Effector memory CD8-positive, alpha-beta T cell (primary cell): ENCODE measurements at regions not wholly inside any gene's neighbourhood (a gene's known extent, or its start where the extent isn't known, plus 50 kb on each side); places are given as distances from the start of the nearest gene placed in this dataset.
A peak's percentile ranks its signal among the peaks of the same experiment; 100 is the strongest.

ENCODE experiments used
- ATAC-seq: fragments of 150-1000 bp; cut with Tn5 transposase; replicated peaks from 2 replicates; pipeline ENCODE4 v1.10.0; 2021; ENCODE audit warnings: mild to moderate bottlenecking, moderate library complexity
- DNase-seq, 3 experiments: peaks; one replicate each; pipeline ENCODE4 v3.0.0; 2021
- H3K27ac Mint-ChIP-seq, 2 donors: one replicate each; pipeline ENCODE4 v1.8.0; 2022; ENCODE audit warnings: mild to moderate bottlenecking in 2 of 2, mixed read lengths in 2 of 2, moderate library complexity in 2 of 2
- H3K27me3 Mint-ChIP-seq, 2 donors: one replicate each; pipeline ENCODE4 v1.8.0; 2022; ENCODE audit warnings: mixed read lengths in 2 of 2
- H3K36me3 Mint-ChIP-seq: one replicate; pipeline ENCODE4 v1.8.0; 2022; ENCODE audit warnings: mild to moderate bottlenecking, moderate library complexity, mixed read lengths; ENCODE audit not compliant: insufficient read depth
- H3K4me1 Mint-ChIP-seq, 2 donors: one replicate each; pipeline ENCODE4 v1.8.0; 2022; ENCODE audit warnings: low read depth in 2 of 2, mixed read lengths in 2 of 2
- H3K4me3 Mint-ChIP-seq, 2 donors: one replicate each; pipeline ENCODE4 v1.8.0; 2022; ENCODE audit warnings: mild to moderate bottlenecking in 2 of 2, mixed read lengths in 2 of 2, moderate library complexity in 2 of 2
- H3K9me3 Mint-ChIP-seq, 2 donors: one replicate each; pipeline ENCODE4 v1.8.0; 2022; ENCODE audit warnings: mixed read lengths in 2 of 2

DNA sequence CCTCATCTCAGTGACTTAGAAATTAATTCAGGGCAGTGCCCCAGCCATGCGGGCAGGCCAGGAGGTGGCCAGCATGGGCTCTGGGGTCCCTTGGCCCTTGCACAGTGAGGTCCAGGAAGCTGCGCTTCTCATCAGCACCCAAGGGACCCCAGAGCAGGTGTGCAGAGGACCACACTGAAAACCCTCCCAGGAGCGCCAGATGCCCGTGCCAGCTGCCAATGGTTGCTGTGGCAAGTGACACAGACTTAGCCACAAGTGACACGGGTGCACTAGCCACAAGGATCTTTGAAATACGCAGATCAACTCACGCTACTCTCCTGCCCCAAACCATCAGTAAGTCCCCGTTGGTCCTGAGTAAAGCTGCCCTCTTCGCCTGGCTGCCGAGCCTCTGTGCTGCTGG, 88.1 kb downstream of the ERMARD start:
- H3K9me3 Mint-ChIP-seq: no peaks in the 10 kb centered on the region

DNA sequence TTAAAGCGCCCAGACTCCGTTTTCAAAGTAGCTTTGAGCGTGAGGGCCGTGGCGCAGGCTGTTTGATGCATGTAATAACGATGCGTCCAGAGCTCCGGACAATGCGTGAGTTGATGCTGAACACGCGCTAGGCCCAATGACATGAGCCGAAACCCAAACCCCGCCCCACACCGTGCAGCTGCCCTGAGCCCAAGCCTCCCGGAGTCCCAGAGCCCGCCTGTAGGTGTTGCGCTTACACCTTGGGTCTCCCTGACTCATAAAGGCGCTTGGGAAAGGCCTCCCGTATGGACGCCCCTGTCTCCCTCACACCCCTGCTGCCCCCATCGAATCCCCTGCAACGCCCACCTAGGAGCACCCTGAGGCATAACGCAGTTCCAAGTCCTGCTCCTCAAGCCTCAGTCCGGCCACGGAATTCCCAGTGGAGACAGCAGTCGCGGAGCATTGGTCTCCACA, 87.6 kb downstream of the ERMARD start:
- no peak for ATAC-seq
- peaks cover 19 to 55% of the 10 kb centered on the region in 2 donors for H3K27me3 Mint-ChIP-seq
- H3K9me3 Mint-ChIP-seq: no peaks in the 10 kb centered on the region
- H3K36me3 Mint-ChIP-seq: no peaks in the 10 kb centered on the region
- no peak for DNase-seq
- H3K4me3 Mint-ChIP-seq: no peak overlapping the region
- H3K27ac Mint-ChIP-seq: no peak overlapping the region
- peaks cover 0 to 2% of the 10 kb centered on the region in 2 donors for H3K4me1 Mint-ChIP-seq

More for the DNA sequence above, 88.1 kb downstream of the ERMARD start:
- Mint-ChIP-seq H3K27ac (no peak overlapping the region), H3K4me3 (no peak overlapping the region), H3K4me1 (peaks cover 0 to 4% of the 10 kb centered on the region in 2 donors), H3K36me3 (no peaks in the 10 kb centered on the region), H3K27me3 (peaks cover 19 to 56% of the 10 kb centered on the region in 2 donors)
- ATAC-seq: no peak
- no peak for DNase-seq

DNA sequence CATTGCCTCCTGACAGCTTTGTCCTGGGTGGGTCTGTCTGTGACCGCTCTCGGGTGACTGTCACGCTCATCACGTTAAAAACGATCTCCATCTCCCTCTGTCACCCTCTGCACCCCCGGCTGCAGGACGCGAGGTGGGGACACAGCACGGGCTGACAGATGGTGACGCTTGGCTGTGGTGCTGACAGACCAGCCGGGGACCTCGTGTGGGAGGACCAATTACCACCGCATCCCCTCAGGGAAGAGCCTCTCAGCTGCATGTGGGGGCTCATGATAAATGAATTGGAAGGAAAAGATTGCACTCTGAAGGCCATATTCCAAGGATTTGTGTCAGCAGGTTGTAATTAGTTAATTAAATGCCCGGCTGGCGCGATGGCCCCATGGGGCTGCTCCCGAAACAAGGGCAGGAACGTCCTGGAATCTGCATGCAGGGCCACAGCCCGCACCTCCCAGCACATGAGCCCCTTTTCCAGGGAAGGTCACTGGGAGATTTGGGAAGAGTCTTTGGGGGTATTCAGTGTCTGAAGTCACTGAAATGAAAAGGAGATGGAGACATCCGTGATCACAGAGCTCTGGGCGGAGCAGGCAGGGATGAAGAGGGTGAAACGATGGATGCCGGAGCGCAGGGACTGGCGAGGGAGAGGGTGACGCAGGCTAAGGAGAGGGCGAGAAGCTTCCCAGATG, 87.1 kb downstream of the ERMARD start:
- peaks cover 0 to 3% of the 10 kb centered on the region in 2 donors for H3K4me1 Mint-ChIP-seq
- no peak overlapping the region for H3K27ac Mint-ChIP-seq
- H3K9me3 Mint-ChIP-seq: no peaks in the 10 kb centered on the region
- H3K27me3 Mint-ChIP-seq: peaks cover 21 to 55% of the 10 kb centered on the region in 2 donors
- H3K36me3 Mint-ChIP-seq: no peaks in the 10 kb centered on the region
- ATAC-seq: no peak
- H3K4me3 Mint-ChIP-seq: no peak overlapping the region
- no peak for DNase-seq

DNA sequence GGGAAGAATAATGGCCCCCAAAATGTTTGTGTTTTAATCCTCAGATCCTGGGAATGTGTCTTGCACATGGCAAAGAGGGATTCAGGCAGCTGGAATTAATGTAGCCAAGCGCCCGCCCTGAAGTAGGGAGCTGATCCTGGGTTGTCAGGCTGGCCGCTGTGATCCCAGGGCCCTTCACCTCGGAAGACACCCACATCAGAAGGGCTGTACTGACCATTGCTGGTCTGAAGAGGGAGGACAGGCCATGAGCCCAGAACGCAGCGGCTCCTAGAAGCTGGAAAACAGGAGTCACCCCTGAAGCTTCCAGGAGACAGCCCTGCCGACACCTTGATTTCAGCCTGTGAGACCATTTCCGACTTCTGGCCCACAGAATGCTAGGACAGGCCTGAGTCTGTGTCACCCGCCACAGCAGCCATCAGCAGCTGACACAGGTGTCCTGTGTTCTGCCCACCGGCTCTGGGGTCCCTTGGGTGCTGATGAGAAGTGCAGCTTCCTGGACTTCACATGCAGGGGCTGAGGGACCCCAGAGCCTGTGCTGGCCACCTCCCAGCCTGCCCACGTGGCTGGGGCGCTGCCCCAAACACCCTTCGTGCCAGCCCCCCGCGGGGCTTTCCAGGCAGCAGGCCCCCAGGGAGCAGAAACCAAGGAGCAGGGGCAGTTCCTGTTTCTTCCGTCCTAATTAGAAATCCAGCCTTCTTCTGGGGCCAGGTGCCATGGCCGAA, 86.3 kb downstream of the ERMARD start:
- H3K4me3 Mint-ChIP-seq: no peak overlapping the region
- H3K9me3 Mint-ChIP-seq: no peaks in the 10 kb centered on the region
- ATAC-seq (no peak), DNase-seq (no peak)
- H3K4me1 Mint-ChIP-seq: peaks cover 0 to 3% of the 10 kb centered on the region in 2 donors
- no peak overlapping the region for H3K27ac Mint-ChIP-seq
- peaks cover 28 to 55% of the 10 kb centered on the region in 2 donors for H3K27me3 Mint-ChIP-seq
- no peaks in the 10 kb centered on the region for H3K36me3 Mint-ChIP-seq

DNA sequence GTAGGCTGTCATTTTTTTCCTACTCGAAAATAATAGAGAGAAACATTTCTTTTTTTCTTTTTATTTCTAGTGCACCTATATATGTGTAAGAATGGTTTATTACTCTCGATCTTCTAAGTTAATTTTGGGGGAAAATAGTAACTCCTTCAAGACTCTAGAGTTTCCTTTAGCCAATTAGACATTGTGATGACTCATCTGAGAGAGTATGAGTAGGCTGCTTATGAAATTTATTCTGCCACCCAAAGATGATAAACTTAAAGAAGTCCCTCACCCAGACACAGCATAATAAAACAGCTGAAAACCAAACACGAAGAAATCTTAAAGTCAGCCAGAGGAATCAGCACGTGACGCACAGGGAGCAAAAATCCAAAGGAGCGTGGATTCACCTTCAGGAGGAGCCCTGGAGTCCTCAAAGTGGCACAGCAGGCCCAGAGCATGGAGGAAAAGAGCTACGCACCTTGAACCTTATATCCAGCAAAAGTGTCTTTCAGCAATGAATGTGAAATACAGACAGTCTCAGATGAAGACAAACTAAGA, 81.9 kb downstream of the ERMARD start:
- DNase-seq (no peak), ATAC-seq (no peak)
- Mint-ChIP-seq H3K4me3 (no peak overlapping the region), H3K27ac (no peak overlapping the region), H3K4me1 (peaks cover 5 to 9% of the 10 kb centered on the region in 2 donors), H3K27me3 (peaks cover 35 to 80% of the 10 kb centered on the region in 2 donors), H3K9me3 (no peaks in the 10 kb centered on the region), H3K36me3 (peaks cover 3% of the 10 kb centered on the region)

DNA sequence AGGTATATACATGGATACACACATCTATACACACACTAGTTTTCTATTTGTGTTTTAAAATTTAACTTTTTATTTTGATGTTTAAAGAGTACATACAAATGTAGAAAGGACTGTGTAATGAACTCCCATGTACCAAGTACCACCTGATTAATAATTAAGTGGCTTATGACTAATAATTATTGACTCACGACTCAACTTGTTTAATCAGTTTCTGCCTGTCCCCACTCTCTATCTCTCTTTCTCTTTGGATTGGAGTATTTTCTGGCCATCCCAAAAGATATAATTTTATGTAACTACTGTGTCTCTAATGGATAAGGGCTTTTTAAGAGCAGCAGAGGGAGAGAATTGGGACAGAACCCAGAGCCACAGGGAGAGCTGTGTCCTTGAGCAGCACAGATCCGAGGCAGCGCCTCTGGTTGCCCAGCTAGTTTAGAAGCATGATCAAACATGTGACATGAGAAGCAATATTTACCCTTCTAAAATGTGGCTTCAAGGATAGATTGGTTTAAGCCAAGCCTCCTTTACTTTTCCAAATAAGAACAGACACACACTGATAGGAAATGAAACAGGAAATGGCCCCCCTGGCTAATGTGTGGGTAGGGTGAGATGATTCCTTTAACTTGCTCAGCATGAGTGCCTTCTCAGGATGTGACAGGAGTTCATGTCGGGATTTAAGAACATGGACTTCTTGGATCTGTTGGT, 81.0 kb downstream of the ERMARD start:
- Mint-ChIP-seq H3K9me3 (no peaks in the 10 kb centered on the region), H3K27me3 (peaks cover 41 to 85% of the 10 kb centered on the region in 2 donors), H3K27ac (no peak overlapping the region), H3K4me3 (no peak overlapping the region), H3K36me3 (peaks cover 3% of the 10 kb centered on the region), H3K4me1 (peaks cover 5 to 9% of the 10 kb centered on the region in 2 donors)
- DNase-seq (no peak), ATAC-seq (no peak)

DNA sequence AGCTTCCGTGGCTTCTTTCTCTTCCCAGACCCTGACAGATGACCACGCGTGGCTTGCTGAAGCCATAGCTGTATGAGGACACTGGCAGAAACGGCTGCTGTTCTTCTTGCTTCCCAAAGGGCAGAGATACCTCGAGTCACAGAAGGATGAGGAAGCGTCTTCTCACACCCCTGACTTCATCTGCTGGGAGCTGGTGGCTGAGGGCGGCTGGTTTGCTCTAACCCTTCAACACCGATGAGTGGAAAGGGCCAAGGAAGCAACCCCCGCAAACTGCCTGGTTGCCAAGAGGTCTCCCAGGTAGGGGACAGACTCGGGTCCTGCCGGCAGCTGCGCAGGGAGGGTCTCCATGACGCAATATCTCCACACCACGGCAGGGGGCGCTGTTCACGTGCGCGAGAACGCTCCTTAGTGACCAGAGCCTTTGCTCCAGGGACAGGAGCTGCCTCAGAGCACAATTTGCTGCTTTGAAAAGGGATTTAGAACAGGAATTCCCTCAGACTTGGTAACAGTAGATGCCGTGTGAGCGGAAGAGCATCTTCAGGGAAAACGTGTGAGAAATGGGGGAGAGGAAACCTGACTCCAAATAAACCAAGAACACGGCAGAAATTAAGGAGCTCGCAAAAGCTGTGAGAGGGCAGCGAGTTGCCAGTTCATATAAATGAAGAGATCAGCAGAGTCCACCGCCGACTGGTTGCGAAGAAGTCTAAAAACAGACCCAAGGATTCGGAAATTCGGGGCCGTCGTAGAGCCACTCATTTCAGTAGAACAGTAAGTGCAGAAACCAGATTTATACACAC, 80.2 kb downstream of the ERMARD start:
- Mint-ChIP-seq H3K4me1 (peaks cover 5 to 9% of the 10 kb centered on the region in 2 donors), H3K27ac (no peak overlapping the region), H3K27me3 (peaks cover 48 to 92% of the 10 kb centered on the region in 2 donors), H3K9me3 (peaks cover 0 to 2% of the 10 kb centered on the region in 2 donors), H3K4me3 (no peak overlapping the region), H3K36me3 (peaks cover 3% of the 10 kb centered on the region)
- ATAC-seq (peak; percentile 70), DNase-seq (peak; percentile 66 to 68 (median 67))
